Transverse colon (tissue), 4 donors: ENCODE measurements at regions not wholly inside any gene's neighbourhood (a gene's known extent, or its start where the extent isn't known, plus 50 kb on each side); places are given as distances from the start of the nearest gene placed in this dataset.

Source experiments
- DNase-seq: peaks from one replicate; pipeline ENCODE4 v3.0.0-alpha.2; 2019
- H3K27ac ChIP-seq, 4 donors: fragments of 200-600 bp; sonication (generic); 2 replicates each; pipeline ENCODE4 v1.5.1; 2016 to 2018; ENCODE audit warnings: inconsistent platforms in 4 of 4
- H3K27me3 ChIP-seq: fragments of 200-600 bp; sonication (generic); 2 replicates; pipeline ENCODE4 v1.5.1; 2017; ENCODE audit warnings: inconsistent platforms
- H3K36me3 ChIP-seq, 4 donors: fragments of 200-600 bp; sonication (generic); 2 replicates each; pipeline ENCODE4 v1.5.1; 2017 to 2019; ENCODE audit warnings: inconsistent platforms in 4 of 4
- H3K4me1 ChIP-seq, 4 donors: fragments of 200-600 bp; sonication (generic); 2 replicates each; pipeline ENCODE4 v1.5.1; 2017 to 2020; ENCODE audit warnings: inconsistent platforms in 4 of 4
- H3K4me3 ChIP-seq, 4 donors: fragments of 200-600 bp; sonication (generic); 1 replicate in 1 of 4; 2 replicates in 3 of 4; pipeline versions ENCODE4 v1.5.1 to v1.6.1; 2017 to 2019; ENCODE audit warnings: inconsistent platforms in 4 of 4
- H3K9me3 ChIP-seq, 2 donors: fragments of 200-600 bp; sonication (generic); 2 replicates each; pipeline ENCODE4 v1.5.1; 2017 to 2019; ENCODE audit warnings: inconsistent platforms in 2 of 2
- EP300 ChIP-seq: sonication (generic); formaldehyde crosslinking; IDR thresholded peaks from one replicate; pipeline ENCODE4 v1.6.1; 2017; ENCODE audit warnings: antibody characterized with exemption, low read depth
- POLR2A ChIP-seq: fragments of 450-650 bp; IDR thresholded peaks from one replicate; pipeline ENCODE4 v1.6.1; 2016; ENCODE audit warnings: antibody characterized with exemption, mild to moderate bottlenecking, moderate library complexity
- POLR2AphosphoS5 ChIP-seq, 3 donors: sonication (generic); formaldehyde crosslinking; IDR thresholded peaks; one replicate each; pipeline ENCODE4 v1.6.1; 2016; ENCODE audit warnings: antibody characterized with exemption in 3 of 3
- WGBS, 2 donors: methylation state at CpG; one replicate each; pipeline ENCODE4 v1.1.5; 2018; ENCODE audit warnings: low coverage in 1 of 2; 5-methylcytosine and 5-hydroxymethylcytosine counted together
- in situ Hi-C, 4 donors: fragments of 200-750 bp; cut with MboI; loops; one replicate each; pipeline versions ENCODE4 v1.15.0 to v1.15.1; 2017; ENCODE audit warnings: low sequenced_read_pairs in 3 of 4, low pct_ligation_motif_present in 1 of 4, low pct_unique_long_range_greater_than_20kb in 1 of 4
- intact Hi-C: fragments of 100-400 bp; cut with DNase I; formaldehyde crosslinking; loops from one replicate; pipeline ENCODE4 v1.15.1; 2023; ENCODE audit warnings: low total_unique reads
- TF ChIP-seq, protein P1 (sequence below), 5 experiments: fragments of 200-600 bp in 3 of 5; fragments of 450-650 bp in 2 of 5; sonication (generic) in 3 of 5; IDR thresholded peaks; 1 replicate in 2 of 5; 2 replicates in 3 of 5; pipeline ENCODE4 v1.5.1; 2016 to 2017; ENCODE audit warnings: antibody characterized with exemption in 5 of 5, inconsistent platforms in 3 of 5, mild to moderate bottlenecking in 2 of 5, moderate library complexity in 1 of 5

DNA sequence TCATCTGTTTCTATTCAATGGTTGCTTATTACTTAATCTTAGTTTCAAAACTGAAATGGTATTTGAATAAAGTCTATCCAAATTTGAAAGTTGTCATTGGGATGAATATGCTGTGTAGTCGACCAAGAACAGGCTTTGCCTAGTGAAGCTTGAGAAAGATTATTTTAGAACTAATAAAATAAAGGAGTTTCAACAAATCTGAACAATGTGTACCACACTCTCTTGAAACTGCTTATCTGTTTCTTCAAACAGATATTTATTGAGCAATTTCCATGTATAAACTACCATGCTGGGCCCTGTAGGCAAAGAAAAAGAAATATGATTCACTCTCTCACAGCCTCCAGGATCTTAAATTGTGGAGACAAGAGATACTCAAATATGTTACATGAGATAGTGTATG lies 174.4 kb downstream of the OGFRL1 start:
- in situ Hi-C loops (no loop called here), intact Hi-C loops (no loop called here)
- Histone ChIP-seq H3K27me3 (no peaks in the 10 kb centered on the region), H3K9me3 (no peaks in the 10 kb centered on the region), H3K36me3 (no peaks in the 10 kb centered on the region), H3K4me1 (no peaks in the 10 kb centered on the region), H3K27ac (no peak overlapping the region), H3K4me3 (no peak overlapping the region)
- 44 to 47% methylated on average over 1 of the region's 1 CpG for WGBS, 2 donors
- no peak for DNase-seq
- no peak for TF ChIP-seq POLR2AphosphoS5 (IDR thresholded peaks at IDR 0.05)
- no peak for TF ChIP-seq EP300
- no peak for TF ChIP-seq POLR2A
- TF ChIP-seq, protein P1, sequence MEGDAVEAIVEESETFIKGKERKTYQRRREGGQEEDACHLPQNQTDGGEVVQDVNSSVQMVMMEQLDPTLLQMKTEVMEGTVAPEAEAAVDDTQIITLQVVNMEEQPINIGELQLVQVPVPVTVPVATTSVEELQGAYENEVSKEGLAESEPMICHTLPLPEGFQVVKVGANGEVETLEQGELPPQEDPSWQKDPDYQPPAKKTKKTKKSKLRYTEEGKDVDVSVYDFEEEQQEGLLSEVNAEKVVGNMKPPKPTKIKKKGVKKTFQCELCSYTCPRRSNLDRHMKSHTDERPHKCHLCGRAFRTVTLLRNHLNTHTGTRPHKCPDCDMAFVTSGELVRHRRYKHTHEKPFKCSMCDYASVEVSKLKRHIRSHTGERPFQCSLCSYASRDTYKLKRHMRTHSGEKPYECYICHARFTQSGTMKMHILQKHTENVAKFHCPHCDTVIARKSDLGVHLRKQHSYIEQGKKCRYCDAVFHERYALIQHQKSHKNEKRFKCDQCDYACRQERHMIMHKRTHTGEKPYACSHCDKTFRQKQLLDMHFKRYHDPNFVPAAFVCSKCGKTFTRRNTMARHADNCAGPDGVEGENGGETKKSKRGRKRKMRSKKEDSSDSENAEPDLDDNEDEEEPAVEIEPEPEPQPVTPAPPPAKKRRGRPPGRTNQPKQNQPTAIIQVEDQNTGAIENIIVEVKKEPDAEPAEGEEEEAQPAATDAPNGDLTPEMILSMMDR (IDR thresholded peaks at IDR 0.05) = no peak

DNA sequence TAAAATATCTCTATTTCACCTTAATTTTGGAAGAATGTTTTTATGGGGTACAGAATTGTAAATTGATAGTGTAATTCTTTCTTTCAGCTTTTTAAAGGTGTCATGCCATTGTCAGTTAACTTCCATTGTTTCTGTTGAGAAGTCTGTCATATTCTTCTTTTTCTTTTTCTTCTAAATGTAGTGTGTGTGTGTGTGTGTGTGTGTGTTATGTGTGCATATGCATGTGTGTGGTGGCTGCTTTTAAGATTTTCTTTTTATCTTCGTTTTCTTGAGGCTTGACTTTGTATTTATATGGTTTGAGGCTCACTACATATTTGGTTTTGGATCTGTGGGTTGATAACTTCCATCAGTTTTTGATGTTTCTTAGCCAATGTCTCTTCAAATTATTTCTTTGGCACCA lies 176.5 kb downstream of the OGFRL1 start:
- Histone ChIP-seq H3K27ac (no peak overlapping the region), H3K4me3 (no peak overlapping the region), H3K4me1 (peaks cover 0 to 3% (median 0%) of the 10 kb centered on the region in 4 donors), H3K36me3 (no peaks in the 10 kb centered on the region), H3K27me3 (no peaks in the 10 kb centered on the region), H3K9me3 (no peaks in the 10 kb centered on the region)
- no peak for TF ChIP-seq POLR2AphosphoS5 (IDR thresholded peaks at IDR 0.05)
- TF ChIP-seq, protein P1 (IDR thresholded peaks at IDR 0.05) = no peak
- no peak for TF ChIP-seq EP300
- TF ChIP-seq POLR2A = no peak
- 17 to 38% methylated on average over 1 of the region's 1 CpG for WGBS, 2 donors
- intact Hi-C loops (no loop called here), in situ Hi-C loops (no loop called here)
- DNase-seq = no peak

DNA sequence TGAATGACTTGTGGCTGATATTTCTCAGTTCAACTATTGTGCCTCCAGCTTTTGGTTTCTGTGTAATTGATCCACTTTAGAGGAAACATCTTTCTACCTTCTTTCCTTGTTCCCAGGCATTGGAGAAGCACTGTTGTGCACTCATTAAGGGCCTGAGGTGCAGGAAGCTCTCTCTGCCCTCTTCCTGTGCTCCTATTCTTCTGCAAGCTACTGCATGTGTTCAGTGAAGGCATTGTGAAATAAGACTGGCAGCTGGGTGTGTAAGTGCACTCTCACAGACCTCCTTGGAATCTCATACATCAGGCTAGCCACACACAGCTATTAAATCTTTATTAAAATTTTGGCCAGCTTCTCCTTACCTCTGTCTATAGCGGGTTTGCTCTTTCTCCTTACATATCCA lies 177.8 kb downstream of the OGFRL1 start:
- Histone ChIP-seq H3K27ac (no peak overlapping the region), H3K27me3 (no peaks in the 10 kb centered on the region), H3K4me3 (no peak overlapping the region), H3K9me3 (no peaks in the 10 kb centered on the region), H3K36me3 (no peaks in the 10 kb centered on the region), H3K4me1 (peaks cover 0 to 3% (median 0%) of the 10 kb centered on the region in 4 donors)
- in situ Hi-C loops = no loop called here
- no peak for DNase-seq
- intact Hi-C loops = no loop called here
- TF ChIP-seq, protein P1 (IDR thresholded peaks at IDR 0.05) = no peak
- TF ChIP-seq POLR2AphosphoS5 (IDR thresholded peaks at IDR 0.05) (no peak), EP300 (no peak), POLR2A (no peak)
- WGBS, 2 donors = 96 to 100% methylated on average over 1 of the region's 1 CpG

DNA sequence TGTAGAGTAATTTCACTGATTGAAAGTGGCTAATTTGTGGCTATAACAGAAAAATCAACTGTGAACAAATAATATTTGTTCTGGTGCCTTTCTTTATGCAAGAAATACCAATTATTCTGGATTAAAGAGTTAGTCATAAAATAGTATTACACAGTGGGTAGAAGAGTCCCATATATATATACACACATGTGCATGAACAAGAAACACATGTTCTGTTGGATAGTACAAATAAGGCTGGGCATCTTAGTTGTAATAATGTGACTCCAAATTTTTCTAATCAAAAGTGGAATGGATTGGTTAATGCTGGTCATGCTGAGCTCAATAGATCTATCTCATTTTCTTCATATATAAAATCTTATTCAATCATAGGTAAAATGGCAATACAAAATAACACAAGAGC lies 179.4 kb downstream of the OGFRL1 start:
- Histone ChIP-seq H3K36me3 (no peaks in the 10 kb centered on the region), H3K4me1 (peaks cover 0 to 3% (median 0%) of the 10 kb centered on the region in 4 donors), H3K27me3 (no peaks in the 10 kb centered on the region), H3K27ac (no peak overlapping the region), H3K4me3 (no peak overlapping the region), H3K9me3 (no peaks in the 10 kb centered on the region)
- no peak for DNase-seq
- intact Hi-C loops = no loop called here
- TF ChIP-seq POLR2A (no peak), EP300 (no peak), POLR2AphosphoS5 (IDR thresholded peaks at IDR 0.05) (no peak)
- TF ChIP-seq, protein P1 (IDR thresholded peaks at IDR 0.05) = no peak
- in situ Hi-C loops = no loop called here
